ENCODE measurements at regions not wholly inside any gene's neighbourhood (a gene's known extent, or its start where the extent isn't known, plus 50 kb on each side); places are given as distances from the start of the nearest gene placed in this dataset.

GRCh38 chr4:125179727-125180126 lies 135.0 kb upstream of the FAT4 start:
- TF ChIP-seq, protein P1, sequence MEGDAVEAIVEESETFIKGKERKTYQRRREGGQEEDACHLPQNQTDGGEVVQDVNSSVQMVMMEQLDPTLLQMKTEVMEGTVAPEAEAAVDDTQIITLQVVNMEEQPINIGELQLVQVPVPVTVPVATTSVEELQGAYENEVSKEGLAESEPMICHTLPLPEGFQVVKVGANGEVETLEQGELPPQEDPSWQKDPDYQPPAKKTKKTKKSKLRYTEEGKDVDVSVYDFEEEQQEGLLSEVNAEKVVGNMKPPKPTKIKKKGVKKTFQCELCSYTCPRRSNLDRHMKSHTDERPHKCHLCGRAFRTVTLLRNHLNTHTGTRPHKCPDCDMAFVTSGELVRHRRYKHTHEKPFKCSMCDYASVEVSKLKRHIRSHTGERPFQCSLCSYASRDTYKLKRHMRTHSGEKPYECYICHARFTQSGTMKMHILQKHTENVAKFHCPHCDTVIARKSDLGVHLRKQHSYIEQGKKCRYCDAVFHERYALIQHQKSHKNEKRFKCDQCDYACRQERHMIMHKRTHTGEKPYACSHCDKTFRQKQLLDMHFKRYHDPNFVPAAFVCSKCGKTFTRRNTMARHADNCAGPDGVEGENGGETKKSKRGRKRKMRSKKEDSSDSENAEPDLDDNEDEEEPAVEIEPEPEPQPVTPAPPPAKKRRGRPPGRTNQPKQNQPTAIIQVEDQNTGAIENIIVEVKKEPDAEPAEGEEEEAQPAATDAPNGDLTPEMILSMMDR (IDR thresholded peaks at IDR 0.05) = no peak
- no peak for TF ChIP-seq POLR2A (IDR thresholded peaks at IDR 0.05)

All from lower leg skin (tissue), 3 donors.